GM19455 (cell line): ENCODE measurements at regions not wholly inside any gene's neighbourhood (a gene's known extent, or its start where the extent isn't known, plus 50 kb on each side); places are given as distances from the start of the nearest gene placed in this dataset.
"Not testable (repeated sequence)": the region's sequence is repeated elsewhere in the genome, so short reads cannot be mapped to it uniquely, and the experiment has no call there.

Experiments used
- ATAC-seq: cut with Tn5 transposase; IDR thresholded peaks from one replicate; pipeline ENCODE4 v1.9.1; 2021; ENCODE audit not compliant: unreplicated experiment

DNA sequence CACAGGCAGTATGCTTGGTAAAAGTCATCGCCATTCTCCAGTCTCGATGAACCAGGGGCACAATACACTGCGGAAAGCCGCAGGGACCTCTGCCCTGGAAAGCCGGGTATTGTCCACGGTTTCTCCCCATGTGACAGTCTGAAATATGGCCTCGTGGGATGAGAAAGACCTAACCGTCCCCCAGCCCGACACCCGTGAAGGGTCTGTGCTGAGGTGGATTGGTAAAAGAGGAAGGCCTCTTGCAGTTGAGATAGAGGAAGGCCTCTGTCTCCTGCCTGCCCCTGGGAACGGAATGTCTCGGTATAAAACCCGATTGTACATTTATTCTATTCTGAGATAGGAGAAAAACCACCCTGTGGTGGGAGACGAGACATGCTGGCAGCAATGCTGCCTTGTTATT lies 149.1 kb downstream of the TMEM121 start:
- not testable (repeated sequence) for ATAC-seq

DNA sequence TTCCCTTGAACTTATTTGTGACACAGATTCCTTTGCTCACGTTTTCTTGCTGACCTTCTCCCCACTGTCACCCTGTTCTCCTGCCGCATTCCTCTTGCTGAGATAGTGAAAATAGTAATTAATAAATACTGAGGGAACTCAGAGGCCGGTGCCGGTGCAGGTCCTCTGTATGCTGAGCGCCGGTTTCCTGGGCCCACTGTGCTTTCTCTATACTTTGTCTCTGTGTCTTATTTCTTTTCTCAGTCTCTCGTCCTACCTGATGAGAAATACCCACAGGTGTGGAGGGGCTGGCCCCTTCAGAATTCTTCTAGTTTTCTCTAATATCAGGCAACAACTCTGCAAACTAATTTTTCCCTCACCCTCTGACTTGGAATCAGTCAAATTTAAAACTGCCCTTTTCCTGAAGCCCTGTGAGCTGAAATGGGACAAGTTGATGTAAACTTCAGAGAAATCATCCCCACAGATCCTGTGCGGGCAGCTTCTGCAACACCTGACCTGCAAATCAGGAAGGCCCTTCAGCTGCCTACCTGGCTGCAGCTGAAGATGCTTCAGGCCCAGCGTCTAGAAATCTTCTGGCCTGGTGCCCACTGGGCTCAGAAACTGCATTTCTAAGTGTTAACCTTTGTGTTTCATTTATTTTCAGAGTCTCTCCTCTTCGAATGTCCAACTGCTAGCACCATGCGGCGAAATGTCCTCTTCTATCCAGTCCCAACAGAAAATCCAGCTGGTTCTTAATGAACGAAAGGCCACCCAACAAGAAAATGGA lies 149.7 kb downstream of the TMEM121 start:
- not testable (repeated sequence) for ATAC-seq

GRCh38 chr14:105678057-105678456 lies 151.7 kb downstream of the TMEM121 start:
- ATAC-seq, result not testable (repeated sequence)

GRCh38 chr14:105678996-105679958 lies 152.9 kb downstream of the TMEM121 start:
- ATAC-seq, result peak; percentile 0

DNA sequence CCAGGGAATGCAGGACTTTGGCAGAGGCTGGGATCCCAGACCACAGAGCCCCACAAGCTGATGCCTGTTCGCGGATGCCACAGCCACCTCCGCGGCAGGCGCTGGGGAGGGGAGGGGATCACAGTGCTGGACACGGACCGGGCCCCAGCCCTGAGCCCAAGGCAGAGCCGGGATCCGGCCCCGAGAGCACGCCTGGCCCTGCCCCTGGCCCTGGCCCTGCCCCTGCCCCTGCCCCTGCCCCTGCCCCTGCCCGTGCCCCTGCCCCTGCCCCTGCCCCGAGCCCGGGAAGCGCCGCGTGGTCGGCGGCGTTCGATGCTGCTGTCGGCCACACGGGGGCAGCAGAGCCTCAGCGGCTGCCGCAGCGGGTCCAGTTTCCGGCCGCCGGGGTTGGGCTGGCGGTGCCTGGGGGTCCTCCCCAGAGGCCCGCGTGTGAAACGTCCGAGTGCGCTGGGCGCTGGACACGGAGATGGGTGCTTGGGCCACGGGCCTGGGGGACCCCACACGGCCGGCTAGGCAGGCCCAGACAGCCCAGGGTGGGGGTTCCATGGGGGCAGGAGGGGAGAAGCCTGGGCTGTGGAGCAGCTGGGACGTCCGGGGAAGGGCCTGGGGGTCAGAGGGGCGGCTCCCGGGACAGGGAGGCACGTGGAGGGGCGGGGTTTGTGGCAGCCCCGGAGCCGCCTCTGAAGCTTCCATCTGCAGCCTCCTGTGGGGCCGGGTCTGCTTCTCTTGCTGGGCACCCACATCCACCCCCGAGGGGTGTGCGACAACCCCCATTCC lies 153.8 kb downstream of the TMEM121 start:
- peak; percentile 60 for ATAC-seq

DNA sequence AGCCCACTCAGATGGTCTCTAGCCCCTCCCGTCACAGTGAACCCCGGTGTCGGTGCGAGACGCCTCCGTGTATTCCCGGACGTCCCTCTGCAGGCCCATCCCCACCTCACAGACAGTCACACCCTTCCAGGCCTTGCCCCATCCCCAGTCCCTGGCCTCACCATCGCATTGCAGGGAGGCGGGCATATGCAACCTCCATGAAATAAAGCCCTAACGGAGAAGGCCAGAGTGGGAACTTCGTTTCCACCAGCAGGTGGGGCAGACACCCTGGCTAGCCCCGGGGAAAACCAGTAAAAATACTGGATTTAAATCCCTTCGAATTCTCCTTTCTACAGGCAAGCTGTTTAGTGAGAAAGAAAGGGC lies 154.3 kb downstream of the TMEM121 start:
- peak; percentile 48 for ATAC-seq

GRCh38 chr14:105681606-105682185 lies 155.3 kb downstream of the TMEM121 start:
- ATAC-seq, result not testable (repeated sequence)

- ATAC-seq, result not testable (repeated sequence)
Measured at GRCh38 chr14:105682442-105682841, 156.1 kb downstream of the TMEM121 start.

DNA sequence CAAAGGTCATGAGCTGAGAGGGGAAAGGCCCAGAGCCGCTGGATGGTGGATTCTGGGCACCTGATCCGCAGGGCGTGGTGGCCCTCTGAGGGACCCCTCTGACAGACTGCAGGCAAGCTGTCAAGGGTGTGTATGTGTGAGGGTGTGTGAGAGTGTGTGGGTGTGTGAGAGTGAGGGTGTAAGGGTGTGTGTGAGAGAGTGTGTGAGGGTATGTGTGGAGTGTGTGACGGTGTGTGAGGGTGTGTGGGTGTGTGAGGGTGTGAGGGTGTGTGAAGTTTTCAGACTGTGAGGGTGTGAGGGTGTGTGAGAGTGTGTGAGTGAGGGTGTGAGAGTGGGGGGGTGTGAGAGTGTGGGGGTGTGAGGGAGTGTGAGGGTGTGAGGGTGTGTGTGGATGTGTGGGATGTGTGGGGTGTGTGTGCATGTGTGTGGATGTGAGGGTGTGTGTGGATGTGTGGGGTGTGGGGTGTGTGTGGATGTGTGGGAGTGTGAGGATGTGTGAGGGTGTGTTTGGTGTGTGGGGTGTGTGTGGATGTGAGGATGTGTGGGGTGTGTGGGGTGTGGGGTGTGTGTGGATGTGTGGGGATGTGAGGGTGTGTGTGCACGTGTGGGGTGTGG lies 156.7 kb downstream of the TMEM121 start:
- no peak for ATAC-seq

GRCh38 chr14:105684056-105684455 lies 157.7 kb downstream of the TMEM121 start:
- ATAC-seq, result not testable (repeated sequence)

- not testable (repeated sequence) for ATAC-seq
Measured at GRCh38 chr14:105684597-105684996, 158.2 kb downstream of the TMEM121 start.

DNA sequence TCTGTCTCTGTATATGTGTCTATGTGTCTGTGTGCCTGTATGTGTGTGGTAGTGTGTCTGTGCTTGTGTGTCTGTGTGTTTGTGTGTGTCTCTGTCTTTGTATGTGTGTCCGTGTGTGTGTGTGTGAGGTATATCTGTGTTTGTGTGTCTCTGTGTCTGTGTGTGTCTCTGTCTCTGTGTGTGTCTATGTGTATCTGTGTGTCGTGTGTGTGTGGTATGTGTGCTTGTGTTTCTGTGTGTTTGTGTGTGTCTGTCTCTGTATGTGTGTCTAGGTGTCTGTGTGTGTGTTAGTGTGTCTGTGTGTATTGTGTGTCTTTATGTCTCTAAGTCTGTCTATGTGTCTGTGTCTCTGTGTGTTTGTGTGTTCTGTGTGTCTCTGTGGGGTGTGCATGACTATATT lies 158.6 kb downstream of the TMEM121 start:
- ATAC-seq, result no peak

- not testable (repeated sequence) for ATAC-seq
Measured at GRCh38 chr14:105685605-105686004, 159.2 kb downstream of the TMEM121 start.

DNA sequence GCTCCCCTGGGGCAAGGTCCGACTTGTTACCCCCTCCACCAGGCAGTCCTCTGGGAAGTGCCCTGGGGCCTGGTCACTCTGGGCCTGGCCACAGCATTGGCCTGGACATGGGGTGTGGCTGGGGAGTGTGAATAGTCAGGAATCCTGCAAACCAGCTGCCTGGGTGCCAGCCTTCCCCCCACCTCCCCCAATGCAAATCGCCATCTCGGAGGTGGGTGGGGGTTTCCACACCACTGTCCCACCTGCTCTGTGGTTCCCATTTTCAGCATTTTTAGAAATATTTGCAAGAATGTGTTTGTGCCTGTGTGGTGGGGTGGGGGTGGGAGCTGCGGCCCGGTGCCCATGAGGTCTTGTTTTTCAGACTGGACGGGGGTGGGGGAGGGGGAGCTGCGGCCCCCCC lies 159.7 kb downstream of the TMEM121 start:
- not testable (repeated sequence) for ATAC-seq

GRCh38 chr14:105686462-105687170 lies 160.2 kb downstream of the TMEM121 start:
- ATAC-seq, result not testable (repeated sequence)

GRCh38 chr14:105687171-105688022 lies 161.0 kb downstream of the TMEM121 start:
- not testable (repeated sequence) for ATAC-seq

- ATAC-seq, result not testable (repeated sequence)
Measured at GRCh38 chr14:105688023-105688351, 161.6 kb downstream of the TMEM121 start.

GRCh38 chr14:105688664-105689221 lies 162.4 kb downstream of the TMEM121 start:
- not testable (repeated sequence) for ATAC-seq
